KBM-7 (cell line): ENCODE measurements at regions not wholly inside any gene's neighbourhood (a gene's known extent, or its start where the extent isn't known, plus 50 kb on each side); places are given as distances from the start of the nearest gene placed in this dataset.

ENCODE experiments used
- DNase-seq: peaks from one replicate; pipeline ENCODE4 v3.0.0-alpha.2; 2015
- in situ Hi-C: fragments of 300-500 bp; cut with MboI; formaldehyde crosslinking; loops from 2 replicates; pipeline ENCODE4 v1.14.3; 2020; ENCODE audit warnings: low sequenced_read_pairs, low pct_unique_long_range_greater_than_20kb, mixed read lengths

- DNase-seq, result no peak
Observed at GRCh38 chr1:80249699-80250098, 1243.2 kb upstream of the ADGRL4 start.

GRCh38 chr1:80248886-80249285, 1242.4 kb upstream of the ADGRL4 start:
- no peak for DNase-seq
- in situ Hi-C loops, result no loop called here

More at GRCh38 chr1:80249699-80250098, 1243.2 kb upstream of the ADGRL4 start:
- in situ Hi-C loops, result no loop called here

GRCh38 chr1:80245813-80246212, 1239.3 kb upstream of the ADGRL4 start:
- DNase-seq, result no peak
- in situ Hi-C loops, result no loop called here

- in situ Hi-C loops, result no loop called here
- no peak for DNase-seq
Observed at GRCh38 chr1:80244372-80244771, 1237.8 kb upstream of the ADGRL4 start.

- in situ Hi-C loops, result no loop called here
- DNase-seq, result no peak
Observed at GRCh38 chr1:80241566-80241965, 1235.0 kb upstream of the ADGRL4 start.

GRCh38 chr1:80225510-80225909, 1219.0 kb upstream of the ADGRL4 start:
- in situ Hi-C loops, result no loop called here

GRCh38 chr1:80221319-80221718, 1214.8 kb upstream of the ADGRL4 start:
- DNase-seq, result no peak

More at GRCh38 chr1:80225510-80225909, 1219.0 kb upstream of the ADGRL4 start:
- DNase-seq, result no peak

GRCh38 chr1:80218112-80218511, 1211.6 kb upstream of the ADGRL4 start:
- DNase-seq, result peak; percentile 32
- in situ Hi-C loops, result no loop called here

More at GRCh38 chr1:80221319-80221718, 1214.8 kb upstream of the ADGRL4 start:
- in situ Hi-C loops, result no loop called here

GRCh38 chr1:80217377-80217986, 1211.0 kb upstream of the ADGRL4 start:
- in situ Hi-C loops, result no loop called here
- peak; percentile 9 for DNase-seq

- in situ Hi-C loops, result no loop called here
- no peak for DNase-seq
Observed at GRCh38 chr1:80214888-80215540, 1208.5 kb upstream of the ADGRL4 start.

GRCh38 chr1:80212948-80213347, 1206.4 kb upstream of the ADGRL4 start:
- DNase-seq, result no peak
- in situ Hi-C loops, result no loop called here

- DNase-seq, result no peak
Observed at GRCh38 chr1:80211691-80212380, 1205.3 kb upstream of the ADGRL4 start.

GRCh38 chr1:80202118-80202517, 1195.6 kb upstream of the ADGRL4 start:
- no peak for DNase-seq
- in situ Hi-C loops, result no loop called here

More at GRCh38 chr1:80211691-80212380, 1205.3 kb upstream of the ADGRL4 start:
- in situ Hi-C loops, result no loop called here

- in situ Hi-C loops, result no loop called here
- no peak for DNase-seq
Observed at GRCh38 chr1:80194221-80194620, 1187.7 kb upstream of the ADGRL4 start.

GRCh38 chr1:80181418-80181817, 1174.9 kb upstream of the ADGRL4 start:
- no peak for DNase-seq
- in situ Hi-C loops, result no loop called here

GRCh38 chr1:80171631-80172030, 1165.1 kb upstream of the ADGRL4 start:
- DNase-seq, result no peak
- in situ Hi-C loops, result no loop called here

GRCh38 chr1:80170811-80171485, 1164.4 kb upstream of the ADGRL4 start:
- in situ Hi-C loops, result no loop called here
- DNase-seq, result no peak

- in situ Hi-C loops, result no loop called here
- no peak for DNase-seq
Observed at GRCh38 chr1:80164150-80164549, 1157.6 kb upstream of the ADGRL4 start.

- in situ Hi-C loops, result no loop called here
- no peak for DNase-seq
Observed at GRCh38 chr1:80163686-80164085, 1157.2 kb upstream of the ADGRL4 start.

- in situ Hi-C loops, result no loop called here
- DNase-seq, result no peak
Observed at GRCh38 chr1:80158771-80159170, 1152.2 kb upstream of the ADGRL4 start.
